HG03565 (cell line): ENCODE measurements at regions not wholly inside any gene's neighbourhood (a gene's known extent, or its start where the extent isn't known, plus 50 kb on each side); places are given as distances from the start of the nearest gene placed in this dataset.
"Not testable (repeated sequence)": the region's sequence is repeated elsewhere in the genome, so short reads cannot be mapped to it uniquely, and the experiment has no call there.

Experiments
- ATAC-seq: cut with Tn5 transposase; IDR thresholded peaks from one replicate; pipeline ENCODE4 v1.9.1; 2021; ENCODE audit warnings: mild to moderate bottlenecking, moderate library complexity; ENCODE audit not compliant: unreplicated experiment

DNA sequence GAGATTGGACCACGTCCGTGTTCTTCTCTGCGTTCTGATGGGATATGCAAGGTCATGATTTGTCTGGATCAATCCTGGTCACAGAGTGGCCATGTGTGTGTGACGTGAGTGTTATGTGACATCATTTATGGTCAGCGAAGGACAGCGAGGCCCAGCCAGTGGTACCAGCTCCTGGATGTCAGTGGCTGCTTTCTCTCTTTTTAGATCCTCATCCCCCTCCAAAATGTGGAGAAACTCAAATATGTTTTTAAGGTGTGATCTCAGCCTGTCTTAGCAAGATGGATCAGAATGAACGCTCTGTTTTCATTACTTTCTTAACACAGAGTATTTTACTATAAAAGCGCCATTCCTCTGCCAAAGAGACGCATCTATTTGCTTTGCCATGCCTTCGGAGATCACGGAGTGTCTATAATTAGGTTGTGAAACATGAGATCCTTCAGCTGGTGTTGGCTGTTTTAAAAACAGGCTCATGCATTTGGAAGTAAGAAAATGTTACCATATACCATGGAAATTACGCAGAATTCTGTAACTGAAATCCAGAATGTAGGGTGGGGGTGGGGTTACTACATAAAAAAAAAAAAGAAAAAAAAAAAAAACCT, 245.5 kb upstream of the TCERG1L start:
- ATAC-seq: no peak

DNA sequence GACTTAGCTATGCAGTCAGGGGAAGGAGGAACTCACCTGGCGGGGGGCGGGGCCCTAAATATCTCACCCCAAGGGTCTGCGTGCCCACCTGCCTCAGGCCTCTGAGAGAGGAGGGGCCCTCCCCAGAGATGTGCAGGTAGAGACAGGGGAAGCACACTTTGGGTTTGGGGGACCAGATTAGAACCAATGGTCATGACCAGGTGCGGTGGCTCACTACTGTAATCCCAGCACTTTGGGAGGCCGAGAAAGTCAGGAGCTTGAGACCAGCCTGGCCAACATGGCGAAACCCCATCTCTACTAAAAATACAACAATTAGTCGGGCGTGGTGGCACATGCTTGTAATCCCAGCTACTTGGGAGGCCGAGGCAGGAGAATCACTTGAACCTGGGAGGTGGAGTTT, 246.4 kb upstream of the TCERG1L start:
- ATAC-seq: not testable (repeated sequence)

DNA sequence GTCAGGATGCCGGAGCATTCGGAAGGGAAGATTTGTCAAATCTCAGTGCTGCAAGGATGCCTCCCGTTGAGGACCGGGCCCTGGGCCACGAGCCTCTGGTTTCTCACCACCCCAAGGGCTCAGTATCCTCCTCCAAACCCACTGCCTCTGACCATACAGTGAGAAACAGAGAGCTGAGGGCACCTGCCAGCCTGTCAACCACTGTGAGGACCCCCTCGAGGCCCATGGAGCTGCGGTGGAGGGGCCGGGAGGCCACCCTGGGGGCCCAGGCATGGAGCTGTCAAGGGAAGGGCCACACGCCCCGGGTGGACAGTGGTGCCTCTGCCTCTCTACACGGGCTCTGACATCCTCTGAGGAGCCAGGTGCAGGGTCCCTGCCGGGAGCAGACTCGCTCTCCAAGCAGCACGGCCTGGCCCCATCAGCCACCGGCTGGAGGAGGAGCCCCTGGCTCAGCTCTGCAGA, 248.0 kb upstream of the TCERG1L start:
- ATAC-seq: no peak

DNA sequence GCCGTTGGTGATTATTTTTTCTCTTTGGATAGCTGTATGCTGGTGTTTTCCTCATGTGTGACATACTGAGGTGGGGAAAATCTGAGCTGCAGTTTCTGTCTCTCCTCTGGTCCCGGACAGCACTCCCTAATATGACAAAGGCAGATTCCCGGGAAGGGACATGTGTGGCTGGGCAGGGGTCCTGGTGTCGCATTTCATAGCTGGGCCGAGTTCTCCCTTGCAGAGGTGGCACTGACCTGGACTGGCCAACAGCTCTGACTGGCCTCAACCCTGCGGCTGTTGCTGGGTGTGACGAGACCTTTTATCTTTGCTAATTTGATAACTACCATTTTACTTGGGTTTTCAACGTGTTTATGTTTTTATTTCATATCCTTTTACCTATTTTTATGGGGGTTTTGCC, 248.6 kb upstream of the TCERG1L start:
- no peak for ATAC-seq

DNA sequence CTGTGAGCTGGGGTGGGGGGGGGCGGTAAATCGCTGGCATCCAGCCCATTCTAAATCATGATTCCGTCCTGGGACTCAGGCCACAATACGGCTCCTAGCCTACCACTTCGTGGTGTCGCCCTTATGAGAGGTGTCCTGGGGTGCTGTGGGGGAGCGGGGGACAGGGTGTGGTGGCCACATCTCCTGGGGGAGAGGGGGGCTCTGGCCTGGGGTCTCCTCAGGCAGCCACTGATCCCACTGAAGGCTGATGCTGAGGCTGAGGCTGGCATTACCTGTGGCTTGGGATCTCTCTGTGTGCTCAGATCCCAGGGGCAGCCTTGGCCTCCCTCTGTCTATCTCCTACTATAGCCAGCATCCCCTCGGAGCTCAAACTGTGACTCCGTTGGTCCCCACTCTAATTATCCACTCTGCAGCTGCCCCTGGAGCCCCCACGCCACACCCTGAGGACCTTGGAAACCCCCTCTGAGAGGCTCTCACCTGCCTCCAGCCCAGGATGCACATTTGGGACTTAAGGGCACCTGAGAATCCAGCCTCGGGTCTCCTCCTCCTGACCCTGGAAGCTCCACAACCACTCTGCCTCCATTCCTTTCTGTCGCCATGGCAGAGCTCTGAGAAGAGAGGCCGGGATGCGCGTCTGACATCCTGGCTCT, 249.3 kb upstream of the TCERG1L start:
- ATAC-seq: no peak

DNA sequence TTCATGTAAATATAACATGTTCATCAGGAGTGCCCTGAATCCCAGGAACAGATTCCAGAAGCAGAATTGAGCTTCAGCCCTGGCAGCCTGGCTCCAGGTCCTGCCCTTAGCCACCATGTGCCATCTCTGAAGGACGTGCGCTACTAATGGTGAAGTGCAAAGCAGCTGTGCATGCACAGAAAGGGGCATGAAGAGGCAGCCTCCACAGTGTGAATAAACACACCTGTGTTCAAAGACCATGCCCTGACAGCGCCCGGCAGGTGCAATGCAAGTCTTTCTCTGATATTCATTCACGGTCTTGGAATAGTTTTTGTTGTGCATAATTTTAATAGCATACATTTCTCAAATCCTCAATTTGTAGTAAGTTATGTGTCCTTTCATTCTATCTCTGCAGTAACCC, 250.4 kb upstream of the TCERG1L start:
- ATAC-seq: no peak

DNA sequence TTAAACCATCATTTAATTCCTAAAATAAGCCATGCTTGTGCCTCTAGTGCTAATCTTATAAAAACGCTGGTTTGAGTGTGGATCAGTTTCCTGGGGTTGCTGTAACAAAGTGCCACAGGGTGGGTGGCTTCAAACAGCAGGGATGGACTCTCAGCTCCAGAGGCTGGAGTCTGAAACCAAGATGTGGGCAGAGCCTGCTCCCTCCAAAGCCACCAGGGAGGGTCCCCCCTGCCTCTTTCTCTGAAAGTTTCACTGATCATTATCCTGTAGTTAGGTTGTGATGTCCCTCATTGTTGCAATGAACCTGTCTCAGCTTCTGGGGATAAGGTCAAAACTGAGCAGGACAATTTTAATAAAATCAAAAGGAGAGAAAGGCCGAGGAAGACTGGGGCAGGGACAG, 251.9 kb upstream of the TCERG1L start:
- ATAC-seq: no peak

DNA sequence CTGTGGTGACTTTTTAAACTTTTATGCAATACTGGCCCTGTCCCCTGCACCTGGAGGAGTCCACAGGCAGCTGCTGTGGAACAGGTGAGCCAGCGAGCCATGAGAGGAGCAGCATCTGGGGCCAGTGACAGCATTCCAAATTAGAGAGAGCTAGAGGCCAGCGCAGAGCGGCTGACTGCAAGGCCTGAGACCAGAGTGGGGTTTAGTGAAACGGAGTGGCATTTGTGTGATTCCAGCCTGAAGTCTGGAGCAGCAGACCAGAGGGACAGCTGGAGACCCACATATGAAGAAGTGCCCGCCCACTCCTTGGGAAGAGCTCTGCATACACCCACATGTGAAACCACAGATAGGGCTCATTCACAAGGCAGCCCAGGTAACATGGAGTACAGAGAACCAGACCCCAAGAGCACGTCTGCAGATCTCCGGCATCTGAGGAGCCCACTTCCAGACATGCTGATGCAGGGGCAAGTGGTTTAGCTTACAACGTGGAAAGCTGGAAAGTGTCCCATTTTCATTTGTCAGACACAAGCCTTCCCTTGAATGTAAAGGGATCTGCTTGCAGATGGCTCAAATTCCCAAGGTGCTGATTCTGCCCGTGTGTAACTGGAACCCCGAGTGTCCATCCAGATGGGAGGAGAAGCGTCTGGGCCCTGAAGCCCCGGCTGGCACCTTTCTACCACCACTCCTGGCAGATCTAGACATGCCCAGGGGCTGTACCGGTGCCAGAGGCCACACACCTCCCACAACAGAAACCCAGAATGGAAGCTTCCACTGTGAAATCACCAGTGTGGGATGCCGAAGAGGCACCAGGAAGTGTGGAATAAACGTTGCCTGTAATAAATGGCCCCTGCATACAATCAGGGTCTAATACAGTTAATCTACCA, 256.0 kb upstream of the TCERG1L start:
- no peak for ATAC-seq

DNA sequence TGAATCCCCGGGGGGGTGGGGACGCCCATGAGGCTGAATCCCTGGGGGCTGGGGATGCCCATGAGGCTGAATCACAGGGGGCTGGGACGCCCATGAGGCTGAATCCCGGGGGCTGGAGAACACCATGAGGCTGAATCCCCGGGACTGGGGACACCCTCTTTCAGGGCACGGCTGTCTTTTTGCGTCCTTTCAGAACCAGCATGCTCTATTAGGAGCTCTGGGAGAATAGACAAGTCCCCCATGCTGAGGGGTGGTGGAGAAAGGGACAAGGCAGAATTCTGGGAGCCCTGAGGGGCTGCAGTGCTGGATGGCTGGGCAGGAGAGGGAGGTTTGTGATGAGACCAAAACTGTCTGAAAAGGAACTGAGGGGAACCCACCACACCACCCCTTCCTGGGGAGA, 257.3 kb upstream of the TCERG1L start:
- ATAC-seq: no peak

DNA sequence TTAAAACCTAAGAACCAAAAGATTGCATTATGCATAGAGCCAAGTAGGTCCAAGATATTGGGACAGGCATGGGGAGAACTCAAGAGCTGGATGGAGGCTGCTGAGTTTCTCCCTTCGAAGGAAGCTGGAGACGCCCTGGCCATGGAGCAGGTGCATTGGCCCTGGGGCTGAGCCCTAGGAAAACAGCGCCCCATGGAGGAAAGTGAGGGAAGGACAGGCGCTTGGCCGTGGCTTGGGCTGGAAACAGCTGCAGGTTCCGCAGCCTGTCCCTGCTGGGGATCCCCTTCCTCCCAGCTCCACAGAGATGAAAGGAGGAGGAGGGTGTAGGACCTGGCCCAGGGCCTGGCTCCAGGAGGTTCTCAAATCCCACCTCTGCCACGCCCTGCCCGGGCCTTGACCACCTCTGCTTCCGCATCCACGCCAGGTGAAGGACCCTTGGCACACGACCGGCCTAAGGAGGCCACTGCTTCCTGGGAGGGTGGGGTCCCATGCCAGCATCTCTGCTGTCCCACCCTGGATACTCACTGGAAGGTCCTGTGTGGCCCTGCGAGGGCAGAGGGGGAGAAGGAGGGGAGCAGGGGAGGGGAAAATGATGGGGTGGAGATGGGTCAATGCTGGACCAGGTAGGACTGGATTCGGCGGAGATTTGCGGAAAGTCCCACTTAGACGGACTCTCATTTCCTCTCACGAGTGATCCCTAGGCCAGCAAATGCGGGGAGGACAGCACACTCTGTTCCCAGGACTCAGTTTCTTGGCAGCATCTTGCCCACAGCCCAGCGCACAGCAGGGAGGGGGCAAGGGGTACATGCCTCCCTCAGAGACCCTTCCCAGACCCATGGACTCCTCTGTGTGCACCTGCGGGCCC, 258.6 kb upstream of the TCERG1L start:
- no peak for ATAC-seq

DNA sequence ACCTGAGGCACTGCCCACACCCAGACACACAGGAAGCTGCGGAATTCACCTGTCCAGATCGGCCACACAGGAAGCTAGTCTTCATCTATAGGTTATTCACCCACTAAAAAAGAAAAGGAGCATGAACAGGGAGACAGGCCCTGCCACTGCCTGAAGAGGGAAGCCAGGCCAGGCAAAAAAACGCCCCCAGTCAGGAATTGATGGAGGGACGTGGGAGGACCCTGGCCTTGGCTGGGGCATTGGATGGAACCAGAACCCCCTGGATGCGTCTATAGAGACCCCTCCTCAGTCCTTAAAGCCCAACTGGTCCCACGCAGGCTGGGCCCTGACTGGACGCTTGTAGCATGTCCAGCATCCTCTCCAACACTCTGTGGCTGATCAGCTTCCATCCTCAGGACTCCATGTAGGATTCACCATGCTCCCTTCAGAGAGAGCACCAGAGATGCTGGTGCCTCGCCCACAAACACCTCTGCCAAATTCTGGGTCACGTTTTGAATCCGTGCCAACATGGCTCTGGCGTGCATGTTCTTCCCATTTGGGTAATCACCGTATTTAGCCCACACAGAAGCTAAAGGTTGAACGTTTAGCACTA, 259.3 kb upstream of the TCERG1L start:
- ATAC-seq: no peak

DNA sequence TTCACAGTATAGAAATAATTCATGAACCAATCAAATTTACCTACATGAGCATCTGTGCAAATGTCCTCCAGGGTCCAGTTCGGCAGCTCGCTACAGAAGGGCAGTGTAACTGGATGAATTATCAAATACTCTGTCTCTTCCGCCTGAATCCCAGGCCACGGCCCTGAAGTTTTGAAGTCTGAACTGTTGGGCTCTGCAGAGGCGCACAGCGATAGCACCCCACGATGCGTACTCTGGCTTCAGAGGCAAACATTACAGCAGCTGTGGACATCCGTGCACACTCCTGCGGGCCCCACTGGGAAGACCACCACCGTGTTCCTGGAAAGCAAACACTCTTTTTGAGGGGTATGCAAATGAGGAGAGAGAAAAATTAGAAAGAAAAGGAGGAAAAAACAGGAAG, 259.8 kb upstream of the TCERG1L start:
- no peak for ATAC-seq

DNA sequence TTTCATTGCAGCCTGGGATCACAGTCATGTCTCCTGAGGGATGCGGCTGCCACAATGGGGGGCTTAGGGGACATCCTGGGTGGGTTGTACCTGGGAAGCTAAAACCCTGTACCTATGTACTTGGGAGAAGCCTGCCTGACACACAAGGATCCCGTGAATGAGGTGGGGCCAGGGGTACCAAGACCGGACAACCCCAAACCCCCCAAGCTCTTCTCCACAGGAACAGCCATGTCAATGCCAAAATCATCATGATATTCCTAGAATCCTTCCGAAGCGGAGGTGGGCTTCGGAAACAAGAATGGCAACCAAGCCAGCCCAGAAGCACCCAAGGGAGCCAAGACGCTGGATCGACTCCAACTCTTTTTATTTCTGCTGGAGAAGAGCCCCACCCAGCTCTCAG, 260.3 kb upstream of the TCERG1L start:
- no peak for ATAC-seq

DNA sequence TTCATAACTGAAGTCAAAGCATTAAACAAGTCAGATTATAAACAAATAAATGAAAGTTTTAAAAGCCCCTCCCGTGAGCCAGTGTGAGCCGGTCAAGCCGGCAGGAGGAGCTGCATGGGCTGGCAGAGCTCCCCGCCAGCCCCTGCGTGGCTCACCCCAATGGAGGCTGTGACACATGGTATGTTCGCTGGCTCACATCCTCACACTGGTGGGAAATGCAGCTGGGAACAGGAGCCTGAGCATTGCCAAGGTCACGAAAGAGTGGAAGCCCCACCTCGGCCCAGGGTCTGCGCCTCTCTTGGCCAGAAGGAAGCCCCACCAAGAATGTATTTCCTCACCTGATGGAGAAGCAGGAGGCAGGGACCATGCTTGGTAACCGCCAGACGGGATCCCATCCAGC, 261.7 kb upstream of the TCERG1L start:
- ATAC-seq: no peak

DNA sequence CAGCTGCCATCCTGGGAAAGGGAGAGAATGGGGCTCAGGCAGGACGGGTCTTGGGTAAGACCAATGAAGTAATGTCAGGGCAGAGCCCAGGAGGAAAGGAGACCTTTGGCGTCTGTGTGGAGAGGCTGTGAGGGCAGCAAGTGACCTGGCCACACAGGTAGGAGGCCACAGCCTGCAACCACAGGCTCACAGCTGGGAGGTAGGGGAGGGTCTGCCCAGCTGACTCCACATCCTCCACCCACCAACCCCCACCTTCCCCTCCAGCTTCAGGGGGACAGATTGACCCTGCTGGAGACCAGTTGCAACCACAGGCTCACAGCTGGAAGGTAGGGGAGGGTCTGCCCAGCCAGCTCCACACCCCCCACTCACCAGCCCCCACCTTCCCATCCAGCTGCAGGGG, 262.2 kb upstream of the TCERG1L start:
- ATAC-seq: no peak

DNA sequence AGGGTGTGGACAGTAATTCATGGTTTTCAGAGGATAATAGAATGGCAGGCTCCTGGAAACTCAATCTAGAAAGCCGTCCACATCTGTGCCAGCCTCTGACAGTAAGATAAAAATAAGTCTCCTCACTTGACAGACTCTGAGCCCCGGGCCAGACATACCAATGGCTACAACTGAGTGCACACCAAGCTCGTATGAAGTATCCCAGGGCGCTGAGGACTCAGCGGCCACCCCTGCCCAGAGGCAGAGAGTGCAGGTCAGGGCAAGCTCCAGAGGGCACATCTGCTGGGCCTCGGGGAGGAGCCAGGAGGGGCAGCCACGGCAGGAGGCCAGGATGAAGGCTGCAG, 262.8 kb upstream of the TCERG1L start:
- no peak for ATAC-seq

DNA sequence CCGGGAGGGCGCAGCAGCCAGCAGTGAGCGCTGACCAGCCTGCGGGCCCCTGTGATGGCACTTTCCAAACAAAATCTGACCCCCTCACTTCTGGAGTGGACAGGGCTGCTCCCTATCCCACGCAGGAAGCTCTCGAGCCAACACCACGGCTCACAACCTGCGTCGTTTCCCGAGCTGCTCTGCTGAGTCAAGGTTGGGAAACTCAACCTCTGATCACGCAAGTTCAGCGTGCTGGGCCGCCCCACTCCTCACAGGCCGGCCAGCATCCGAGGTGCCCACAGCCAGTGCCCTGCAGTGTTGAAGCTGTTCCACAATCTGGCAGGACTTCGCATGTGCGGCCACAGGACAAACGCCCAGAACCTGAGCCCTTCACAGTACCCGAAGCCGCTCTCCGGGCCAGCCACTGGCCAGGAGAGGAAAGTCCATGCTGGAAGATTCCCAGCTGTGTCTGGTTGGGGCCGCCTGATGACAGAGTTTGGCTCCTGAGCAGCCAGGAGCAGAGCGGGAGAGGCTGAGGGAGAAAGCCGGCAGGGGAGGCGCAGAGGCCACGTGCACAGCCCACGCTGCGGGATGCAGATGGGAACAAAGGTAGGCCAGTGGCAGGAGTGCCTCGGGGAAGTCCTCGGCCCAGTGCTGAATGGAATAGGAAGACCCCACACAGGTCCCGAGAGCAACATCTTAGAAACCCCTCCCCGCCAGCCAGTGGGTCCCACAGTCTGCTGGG, 263.3 kb upstream of the TCERG1L start:
- ATAC-seq: no peak

DNA sequence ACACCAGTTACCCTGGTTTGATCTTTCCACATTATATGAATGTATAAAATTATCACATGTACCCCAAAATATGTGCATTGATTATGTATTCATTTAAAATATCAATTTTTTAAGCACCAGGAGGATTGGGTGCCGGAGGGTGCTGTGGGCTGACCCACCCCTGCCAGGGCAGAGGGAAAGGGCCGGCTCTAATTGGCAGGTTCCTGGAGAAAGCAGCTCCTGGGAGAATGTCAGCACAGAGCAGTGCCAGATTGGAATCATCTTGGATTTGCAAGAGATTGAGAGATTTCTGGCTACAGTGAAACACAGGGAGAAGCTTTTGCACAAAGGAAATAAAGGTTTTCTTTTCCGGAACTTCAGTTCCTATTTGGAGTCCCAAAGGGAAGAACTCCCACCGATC, 264.4 kb upstream of the TCERG1L start:
- ATAC-seq: no peak

DNA sequence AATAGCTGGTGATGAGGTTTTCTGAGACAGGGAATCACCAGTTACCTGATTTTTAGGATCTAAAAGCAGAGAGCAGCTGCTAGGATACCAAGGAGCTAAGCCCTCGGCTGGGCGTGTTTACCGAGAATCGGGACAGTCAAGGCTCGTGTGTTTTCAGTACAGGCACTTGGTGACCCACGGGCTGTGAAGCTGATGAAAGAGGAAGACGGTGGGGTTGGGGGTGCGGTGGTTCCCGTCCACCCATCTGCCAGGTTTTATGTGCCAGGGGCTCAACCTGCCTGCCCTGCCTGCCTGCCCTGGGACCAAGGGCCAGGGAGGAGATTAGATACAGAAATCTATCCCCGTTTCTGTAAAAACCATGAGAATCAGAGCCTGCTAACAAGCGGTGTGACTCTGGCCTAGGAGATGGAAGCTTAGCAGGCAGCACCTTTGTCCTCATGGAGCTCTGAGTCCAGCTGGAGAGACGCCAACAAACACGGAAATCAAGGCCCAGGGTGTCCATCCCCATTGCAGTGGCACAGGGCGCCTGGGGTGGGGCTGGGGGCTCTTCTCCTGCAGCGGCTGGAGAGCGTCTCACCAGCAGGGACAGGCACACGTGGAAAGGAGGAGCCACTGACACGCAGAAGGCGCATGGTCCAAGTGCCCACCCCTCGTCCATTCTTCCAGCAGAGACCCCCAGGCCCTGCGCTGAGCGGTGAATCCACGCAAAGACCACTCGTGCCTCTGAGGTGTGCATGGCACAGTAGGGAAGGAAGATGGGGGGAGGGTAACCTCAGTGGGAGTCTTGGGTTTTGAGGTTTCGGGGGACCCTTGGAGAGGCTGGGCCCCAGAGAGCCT, 265.0 kb upstream of the TCERG1L start:
- ATAC-seq: no peak
